ENCODE measurements at regions not wholly inside any gene's neighbourhood (a gene's known extent, or its start where the extent isn't known, plus 50 kb on each side); places are given as distances from the start of the nearest gene placed in this dataset.
A peak's percentile ranks its signal among the peaks of the same experiment; 100 is the strongest.
"Not testable (repeated sequence)": the region's sequence is repeated elsewhere in the genome, so short reads cannot be mapped to it uniquely, and the experiment has no call there.

DNA sequence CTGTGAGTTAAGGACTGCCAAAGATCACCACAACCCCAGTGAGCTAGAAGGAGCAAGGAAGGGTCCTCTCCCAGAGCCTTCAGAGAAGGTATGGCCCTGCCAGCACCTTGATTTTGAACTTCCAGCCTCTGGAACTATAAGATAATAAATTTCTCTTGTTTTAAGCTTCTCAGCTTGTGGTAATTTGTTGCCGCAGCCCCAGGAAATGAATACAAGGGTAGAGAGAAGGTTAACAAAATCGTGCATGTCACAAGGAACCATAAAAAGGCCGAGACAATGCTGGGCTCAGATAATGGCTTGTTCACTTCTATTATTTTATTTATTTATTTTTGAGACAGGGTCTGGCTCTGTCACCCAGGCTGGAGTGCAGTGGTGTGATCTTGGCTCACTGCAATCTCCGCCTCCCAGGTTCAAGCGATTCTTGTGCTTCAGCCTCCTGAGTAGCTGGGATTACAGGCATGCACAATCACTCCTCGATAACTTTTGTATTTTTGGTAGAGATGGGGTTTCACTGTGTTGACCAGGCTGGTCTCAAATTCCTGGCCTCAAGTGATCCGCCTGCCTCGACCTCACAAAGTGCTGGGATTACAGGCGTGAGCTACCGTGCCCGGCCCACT is 71.5 kb downstream of the WSB1 start:
- FAIRE-seq; DNase-seq (ENCODE audit: low spot score in 2 of 2): not testable (repeated sequence)

DNA sequence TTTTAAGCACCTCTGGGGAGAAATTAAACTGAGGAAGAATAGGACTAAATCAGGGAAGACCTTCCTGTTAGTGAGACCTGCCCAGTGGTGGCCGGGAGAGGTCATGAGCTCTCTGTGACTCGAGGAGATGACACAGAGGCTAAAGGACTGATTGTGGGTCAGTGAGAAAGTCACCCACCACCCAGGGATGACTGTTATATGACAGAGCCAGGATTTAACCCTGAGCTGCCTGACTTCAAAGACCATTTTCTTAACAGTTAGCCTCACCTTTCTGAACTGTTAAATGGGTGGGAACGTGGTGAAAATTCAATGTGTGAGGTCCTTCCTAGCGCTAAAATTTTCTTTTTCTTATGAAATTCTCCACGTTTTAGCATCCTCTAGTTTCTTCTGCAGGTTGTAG is 72.5 kb downstream of the WSB1 start:
- no peak for DNase-seq (ENCODE audit: low spot score in 2 of 2)
- FAIRE-seq, result no peak

DNA sequence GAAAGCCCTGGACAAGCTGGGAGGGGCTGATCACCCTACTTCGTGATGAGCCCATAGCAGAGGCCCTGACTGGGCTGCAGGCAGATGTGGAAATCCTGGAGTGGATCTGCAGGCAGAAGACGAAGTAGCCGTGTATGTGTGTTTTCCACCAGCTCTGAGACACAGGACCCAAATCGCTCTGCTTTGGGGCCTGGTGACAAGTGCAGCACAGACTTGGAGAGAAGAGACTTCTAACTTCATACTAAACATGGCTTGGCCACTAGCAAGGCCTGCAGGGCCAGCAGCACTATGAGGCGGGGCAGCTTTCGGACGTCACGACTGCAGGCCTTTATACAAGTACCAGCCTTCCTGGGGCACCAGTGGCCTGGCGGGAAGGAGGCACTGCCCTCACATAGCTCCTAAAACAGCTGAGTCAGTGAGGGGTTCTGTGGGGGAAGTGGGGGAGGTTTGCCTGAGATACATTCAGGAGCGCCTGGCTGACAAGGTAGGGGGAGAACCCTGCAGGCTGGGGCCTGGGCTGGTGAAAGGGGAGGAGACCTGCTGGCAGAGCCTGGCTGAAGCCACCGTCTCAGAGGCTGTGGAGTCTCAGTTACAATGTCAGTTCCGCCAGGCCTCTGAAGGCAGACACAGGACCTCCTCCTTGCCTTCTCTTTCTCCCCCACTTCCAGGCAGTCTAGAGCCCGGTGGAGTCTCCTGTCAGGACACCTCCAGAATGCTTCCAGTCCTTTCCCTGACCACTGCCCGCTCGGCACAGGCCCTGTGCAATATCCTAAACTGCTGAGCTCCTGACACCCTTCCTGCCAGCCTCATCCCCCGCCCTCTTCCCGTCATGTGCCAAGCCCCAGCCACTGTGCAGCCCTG is 73.4 kb downstream of the WSB1 start:
- FAIRE-seq, result no peak
- DNase-seq (ENCODE audit: low spot score in 2 of 2), result no peak

DNA sequence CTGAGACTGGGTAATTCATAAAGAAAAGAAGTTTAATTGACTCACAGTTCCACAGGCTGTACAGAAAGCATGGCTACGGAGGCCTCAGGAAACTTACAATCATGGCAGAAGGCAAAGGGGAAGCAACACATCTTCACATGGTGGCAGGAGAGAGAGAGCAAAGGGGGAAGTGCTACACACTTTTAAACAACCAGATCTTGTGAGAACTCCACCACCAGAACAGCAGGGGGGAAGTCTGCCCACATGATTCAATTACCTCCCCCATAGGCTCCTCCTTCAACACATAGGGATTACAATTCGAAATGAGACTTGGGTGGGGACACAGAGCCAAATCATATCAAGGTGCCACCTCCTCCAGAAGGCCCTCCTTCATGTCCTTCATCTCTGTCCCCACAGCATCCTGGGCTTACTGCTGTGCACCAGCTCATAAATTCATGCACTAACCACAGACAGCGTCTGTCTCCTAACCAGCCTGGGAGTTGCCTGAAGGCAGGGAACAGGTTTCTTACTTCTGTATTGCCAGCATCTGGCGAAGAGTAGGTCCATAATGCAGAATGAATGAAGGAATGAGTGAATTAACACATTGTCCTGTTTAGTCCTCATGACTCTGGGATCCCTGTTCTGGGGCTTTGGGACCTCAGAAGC is 74.4 kb downstream of the WSB1 start:
- FAIRE-seq, result no peak
- no peak for DNase-seq (ENCODE audit: low spot score in 2 of 2)

DNA sequence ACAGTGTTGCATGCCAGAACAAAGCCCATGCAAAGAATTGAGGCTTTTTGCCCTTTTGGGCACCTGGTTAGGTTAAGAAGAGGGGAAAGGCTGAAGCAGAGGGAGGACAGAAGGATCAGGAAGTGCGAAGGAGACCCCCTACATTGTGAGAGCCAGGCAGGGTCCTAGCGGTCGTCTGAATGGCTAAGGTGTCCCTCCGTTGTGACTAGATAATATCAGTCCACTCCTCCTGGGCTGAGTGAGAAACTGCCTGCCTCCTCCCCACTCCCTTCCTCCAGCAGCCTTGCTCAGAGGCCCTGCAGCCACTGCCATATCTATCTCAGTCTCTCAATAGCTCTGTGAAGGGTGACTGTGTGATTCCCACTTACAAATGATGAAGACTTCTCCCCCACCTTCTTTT is 75.1 kb downstream of the WSB1 start:
- FAIRE-seq (no peak), DNase-seq (ENCODE audit: low spot score in 2 of 2) (no peak)

DNA sequence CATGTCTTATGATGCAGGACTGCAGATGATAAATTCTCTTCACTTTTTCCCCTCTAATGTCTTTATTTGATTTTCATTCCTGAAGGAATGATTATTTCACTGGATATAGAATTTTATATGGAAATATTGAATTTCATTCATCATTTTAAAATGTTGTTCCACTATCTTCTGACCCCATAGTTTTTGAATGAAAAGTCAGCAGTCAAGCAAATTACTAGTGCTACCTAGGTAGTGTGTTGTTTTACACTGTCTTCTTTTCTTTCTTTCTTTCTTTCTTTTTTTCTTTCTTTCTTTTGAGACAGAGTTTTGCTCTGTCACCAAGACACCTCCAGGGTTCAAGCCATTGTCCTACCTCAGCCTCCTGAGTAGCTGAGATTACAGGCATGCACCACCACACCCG is 76.9 kb downstream of the WSB1 start:
- FAIRE-seq (no peak), DNase-seq (ENCODE audit: low spot score in 2 of 2) (no peak)

DNA sequence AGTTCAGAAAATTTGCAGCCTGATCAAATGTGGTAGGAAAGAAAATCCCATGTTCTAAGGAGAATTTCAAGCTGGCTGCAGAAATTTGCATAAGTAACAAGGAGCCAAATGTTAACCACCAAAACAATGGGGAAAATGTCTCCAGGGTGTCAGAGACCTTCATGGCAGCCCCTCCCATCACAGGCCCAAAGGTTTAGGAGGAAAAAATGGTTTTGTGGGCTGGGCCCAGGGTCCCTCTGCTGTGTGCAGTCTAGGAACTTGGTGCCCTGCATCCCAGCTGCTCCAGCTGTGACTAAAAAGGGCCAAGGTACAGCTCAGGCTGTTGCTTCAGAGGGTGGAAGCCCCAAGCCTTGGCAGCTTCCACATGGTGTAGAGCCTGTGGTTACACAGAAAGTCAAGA is 79.8 kb downstream of the WSB1 start:
- DNase-seq (ENCODE audit: low spot score in 2 of 2); FAIRE-seq: not testable (repeated sequence)

DNA sequence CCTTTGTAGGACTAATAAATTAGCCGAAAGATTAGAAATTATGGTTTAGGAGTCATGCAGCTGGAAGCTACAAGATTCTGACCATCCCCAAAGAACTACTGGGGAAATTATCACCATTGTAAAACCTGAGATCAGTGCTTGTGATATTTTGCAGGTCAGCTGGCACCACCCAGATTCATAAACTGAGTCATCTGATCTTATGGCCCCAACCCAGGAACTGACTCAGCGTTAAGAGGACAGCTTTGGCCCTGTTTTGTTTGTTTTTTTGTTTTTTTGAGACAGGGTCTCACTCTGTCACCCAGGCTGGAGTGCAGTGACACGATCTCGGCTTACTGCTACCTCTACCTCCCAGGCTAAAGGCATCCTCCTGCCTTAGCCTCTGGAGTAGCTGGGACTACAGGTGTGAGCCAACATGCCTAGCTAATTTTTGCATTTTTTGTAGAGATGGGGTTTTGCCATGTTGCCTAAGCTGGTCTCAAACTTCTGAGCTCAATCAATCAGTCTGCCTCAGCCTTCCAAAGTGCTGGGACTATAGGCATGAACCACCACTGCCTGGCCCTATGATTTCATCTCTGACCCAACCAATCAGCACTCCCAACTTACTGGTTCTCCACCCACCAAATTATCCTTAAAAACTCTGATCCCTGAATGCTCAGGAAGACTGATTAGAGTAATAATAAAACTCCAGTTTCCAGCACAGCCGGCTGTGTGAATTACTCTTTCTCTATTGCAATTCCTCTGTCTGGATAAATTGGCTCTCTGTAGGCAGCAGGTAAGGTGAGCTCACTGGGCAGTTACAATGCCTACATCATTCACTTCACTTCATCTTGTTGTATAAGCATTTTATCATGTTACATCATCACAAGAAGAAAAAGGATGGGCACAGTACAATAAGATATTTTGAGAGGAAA is 79.4 kb upstream of the KSR1 start:
- no peak for DNase-seq (ENCODE audit: low spot score in 2 of 2)
- FAIRE-seq, result no peak

DNA sequence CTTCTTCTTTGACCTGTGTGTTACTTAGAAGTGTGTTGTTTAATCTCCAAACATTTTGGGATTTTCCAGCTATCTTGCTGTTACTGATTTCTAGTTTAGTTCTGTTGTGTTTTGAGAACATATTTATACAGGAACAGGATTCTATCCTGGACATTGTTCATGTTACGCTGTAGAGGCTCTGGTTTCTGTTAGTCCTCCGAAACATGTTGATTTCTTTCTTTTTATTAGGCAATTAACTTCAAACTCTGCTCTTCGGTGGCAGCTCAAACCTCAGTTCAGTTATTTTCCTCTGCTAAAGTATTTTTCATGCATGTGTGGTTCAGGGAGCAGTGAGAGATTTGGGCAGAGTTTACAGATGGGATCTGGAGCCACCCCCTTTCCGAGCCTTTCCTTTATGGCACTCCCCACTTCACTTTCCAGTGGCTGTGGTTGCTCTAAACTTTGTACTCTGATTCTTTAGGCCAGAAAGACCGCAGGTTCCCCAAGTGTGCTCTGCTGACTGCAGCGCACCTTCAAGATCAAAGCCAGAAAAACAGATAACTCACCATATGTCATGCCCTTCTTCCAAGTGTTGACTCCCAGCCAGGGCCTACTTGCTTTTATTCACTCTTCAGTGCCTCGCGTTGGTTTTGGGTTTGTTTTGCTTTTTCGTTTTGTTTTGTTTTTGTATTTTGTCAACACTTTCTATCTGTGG is 77.6 kb upstream of the KSR1 start:
- no peak for DNase-seq (ENCODE audit: low spot score in 2 of 2)
- FAIRE-seq, result no peak

DNA sequence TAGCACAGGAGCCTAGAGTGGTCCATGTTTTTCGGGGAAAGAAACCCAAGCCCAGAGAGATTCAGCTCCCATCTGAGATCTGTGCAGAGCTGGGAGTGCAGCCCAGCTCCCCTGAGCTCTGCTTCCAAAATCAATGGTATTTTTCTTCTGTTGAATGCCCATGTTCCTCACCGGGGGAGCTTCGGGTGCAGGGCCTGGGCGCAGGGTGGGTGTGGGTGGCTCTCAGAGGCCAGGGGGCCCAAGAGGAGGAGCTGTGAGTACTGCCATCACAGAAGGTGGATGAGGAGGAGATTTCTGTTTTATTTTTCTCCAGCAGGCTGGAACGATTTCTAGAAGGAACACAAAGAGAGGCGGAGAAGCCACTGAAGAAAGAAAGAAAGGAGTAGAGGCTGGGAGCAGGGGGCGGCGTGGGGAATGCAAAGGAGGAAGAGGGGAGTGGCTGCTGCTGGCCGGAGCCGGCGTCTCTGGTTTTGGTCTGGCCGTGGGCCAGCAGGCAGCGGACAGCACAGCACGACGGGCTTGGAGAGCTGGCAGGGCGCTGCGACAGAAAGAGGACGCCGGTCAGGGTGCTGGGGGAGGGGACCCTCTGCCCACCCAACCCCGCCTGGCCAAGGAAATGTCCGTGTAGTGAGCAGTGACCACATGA is 76.2 kb upstream of the KSR1 start:
- FAIRE-seq (no peak), DNase-seq (ENCODE audit: low spot score in 2 of 2) (peak in 1 of 2 donors; percentile 71)

DNA sequence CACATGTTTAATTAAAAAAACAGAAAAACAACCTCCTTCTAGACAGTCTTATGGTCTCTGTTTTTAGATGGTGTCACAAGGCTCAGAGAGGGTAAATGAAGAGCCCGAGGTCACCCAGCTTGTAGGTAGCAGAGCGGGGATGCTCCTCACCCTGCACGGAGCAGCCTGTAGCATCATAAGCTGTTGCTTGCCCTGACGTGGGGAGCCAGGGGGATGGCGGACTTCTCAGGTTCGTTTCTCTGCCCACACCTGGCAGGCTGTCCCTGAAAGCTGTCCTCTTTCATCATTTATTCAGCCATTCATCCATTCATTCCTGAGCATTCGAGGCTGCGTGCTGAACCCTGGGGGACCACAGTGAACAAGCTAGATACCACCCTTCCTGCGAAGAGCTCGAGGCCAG is 75.7 kb upstream of the KSR1 start:
- FAIRE-seq (no peak), DNase-seq (ENCODE audit: low spot score in 2 of 2) (no peak)

DNA sequence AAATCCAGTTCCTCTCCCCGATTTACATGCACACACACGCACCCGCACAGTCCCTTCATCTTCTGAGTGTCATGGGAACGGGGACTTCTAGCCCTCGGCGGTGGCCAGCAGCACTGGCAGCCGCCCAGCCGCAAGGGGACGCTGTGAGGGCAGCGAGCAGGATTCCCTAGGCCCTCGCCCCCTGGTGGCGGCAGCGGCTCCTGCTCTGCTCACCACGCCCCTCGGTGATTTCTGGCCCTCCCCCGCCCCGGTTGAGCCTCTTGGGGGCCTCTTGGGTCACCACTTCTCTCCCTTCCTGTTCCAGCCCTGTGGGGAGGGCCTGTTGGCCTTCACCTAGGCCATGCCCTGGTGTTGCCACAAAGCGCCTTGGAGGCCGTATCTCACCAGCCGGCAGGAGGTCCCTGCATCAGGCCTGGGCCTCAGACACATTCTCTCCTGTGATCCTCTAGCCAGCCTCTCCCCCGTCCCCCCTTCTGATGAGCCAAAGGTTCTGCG is 75.2 kb upstream of the KSR1 start:
- DNase-seq (ENCODE audit: low spot score in 2 of 2), result peak in 1 of 2 donors; percentile 67
- no peak for FAIRE-seq

DNA sequence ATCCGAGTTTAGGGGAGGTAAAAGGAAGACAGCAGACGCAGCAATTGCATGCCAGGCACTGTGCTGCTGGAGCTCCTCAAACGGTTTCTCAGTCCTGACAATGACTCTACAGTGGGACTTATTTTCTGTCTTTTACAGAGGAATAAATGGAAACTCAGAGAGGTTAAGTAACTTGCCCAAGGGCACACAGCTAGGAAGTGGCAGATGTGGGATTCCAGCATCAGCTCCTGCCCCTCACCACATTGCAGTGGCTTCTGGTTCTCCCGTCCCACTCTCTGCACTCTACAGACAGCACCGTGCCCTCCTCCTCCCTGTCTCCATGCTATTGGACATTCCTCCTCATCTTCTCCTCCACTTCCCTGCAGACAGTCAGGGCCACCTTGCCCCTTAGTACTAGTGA is 74.2 kb upstream of the KSR1 start:
- FAIRE-seq (no peak), DNase-seq (ENCODE audit: low spot score in 2 of 2) (no peak)

DNA sequence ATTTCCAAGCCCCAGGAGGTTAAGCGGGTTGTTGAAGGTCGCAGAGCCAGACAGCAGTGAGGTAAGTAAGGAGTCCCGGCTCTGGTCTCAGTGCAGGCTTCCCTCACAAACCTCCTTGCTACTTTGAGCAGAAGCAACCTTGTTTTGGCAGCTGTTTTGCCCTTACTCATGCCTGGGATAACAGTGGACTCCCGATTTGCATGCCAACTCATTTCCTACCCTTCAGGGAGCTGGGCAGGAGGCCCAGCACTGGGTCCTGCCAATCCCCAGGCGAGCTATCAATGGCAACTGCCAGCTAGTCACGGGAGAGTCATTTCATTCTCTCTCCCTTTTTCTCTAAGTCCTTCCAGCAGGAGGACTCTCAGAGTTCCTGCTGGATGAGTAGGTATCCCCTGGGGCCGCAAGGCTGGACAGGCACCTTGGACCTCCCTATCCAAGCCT is 72.0 kb upstream of the KSR1 start:
- FAIRE-seq (no peak), DNase-seq (ENCODE audit: low spot score in 2 of 2) (peak; percentile 35 to 58)

DNA sequence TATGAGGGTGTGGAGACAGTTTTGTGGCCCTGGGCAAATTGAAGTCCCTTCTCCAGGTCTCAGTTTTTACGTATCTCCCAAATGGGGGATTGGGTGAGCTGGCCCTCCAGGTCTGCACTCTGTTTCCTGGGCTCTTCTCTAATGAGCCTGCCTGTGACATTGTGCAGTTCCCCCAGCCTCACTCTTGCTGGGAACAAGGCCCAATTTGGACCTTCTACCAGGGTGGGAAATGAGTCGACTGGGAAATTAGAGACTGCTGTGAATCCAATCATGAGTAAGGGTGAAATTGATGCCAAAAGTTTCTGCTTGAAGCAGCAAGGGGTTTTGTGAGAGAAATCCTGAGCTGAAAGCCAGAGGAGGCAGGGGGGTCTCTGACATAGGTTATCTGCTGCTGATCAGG is 71.5 kb upstream of the KSR1 start:
- no peak for FAIRE-seq
- no peak for DNase-seq (ENCODE audit: low spot score in 2 of 2)

DNA sequence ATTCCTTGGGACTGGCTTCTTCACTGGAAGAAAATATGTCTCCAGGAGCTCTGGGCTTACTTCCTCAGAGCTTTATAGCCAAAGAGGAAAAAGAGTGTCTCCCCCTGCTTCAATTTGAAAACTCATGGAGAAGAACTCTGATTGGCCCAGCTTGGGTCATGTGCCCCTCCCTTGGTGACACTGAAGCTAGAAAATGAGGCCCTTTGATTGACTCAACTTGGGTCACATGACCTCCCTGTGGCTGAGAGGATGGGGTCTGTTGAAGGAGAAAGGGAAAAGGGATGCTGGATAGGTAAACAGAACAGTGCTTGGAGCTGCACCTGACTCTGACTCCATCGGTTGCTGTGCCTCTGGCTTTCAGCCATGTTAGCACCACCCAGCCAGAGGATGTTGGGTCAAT is 70.6 kb upstream of the KSR1 start:
- FAIRE-seq, result no peak
- no peak for DNase-seq (ENCODE audit: low spot score in 2 of 2)

DNA sequence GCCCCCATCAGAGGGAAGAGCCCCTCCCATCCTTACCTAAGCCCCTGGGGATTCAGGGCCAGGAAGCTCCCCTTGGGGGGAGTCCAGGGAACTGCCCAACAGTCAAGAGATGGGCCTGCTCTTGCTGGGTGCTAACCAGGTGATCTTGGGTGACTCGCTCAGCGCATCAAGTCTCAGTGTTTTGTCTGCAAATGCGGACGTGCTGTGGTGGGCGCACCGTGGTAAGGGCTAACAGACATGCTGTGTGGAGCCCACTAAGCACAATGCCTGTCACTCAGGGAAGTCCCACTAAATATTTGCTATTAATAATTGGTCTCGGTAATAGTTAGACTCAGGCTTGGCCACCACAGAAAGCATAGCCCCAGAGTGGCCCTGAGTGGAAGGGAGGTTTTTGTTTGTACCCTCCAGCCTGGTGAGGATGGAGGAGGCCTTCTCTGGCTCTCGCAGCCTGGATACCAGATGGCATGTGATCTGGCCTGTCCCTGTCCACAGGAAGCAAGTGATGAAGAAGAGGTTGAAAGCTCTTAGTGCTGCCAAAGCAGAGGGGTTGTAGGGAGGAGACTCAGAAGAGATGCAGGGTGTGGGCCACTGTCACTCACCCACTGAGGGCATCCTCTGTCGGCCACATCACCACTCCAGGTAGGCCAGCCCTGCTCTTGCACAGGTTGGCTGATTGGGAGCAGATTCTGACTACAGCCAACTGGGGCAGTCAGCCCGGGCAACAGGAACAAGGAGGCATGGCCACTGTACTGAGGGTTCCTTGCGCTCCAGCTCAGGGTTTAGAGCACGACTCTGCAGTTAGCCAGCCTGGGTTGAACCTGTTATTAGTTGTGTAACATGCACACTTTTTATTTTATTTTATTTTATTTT is 69.8 kb upstream of the KSR1 start:
- FAIRE-seq (no peak), DNase-seq (ENCODE audit: low spot score in 2 of 2) (no peak)

DNA sequence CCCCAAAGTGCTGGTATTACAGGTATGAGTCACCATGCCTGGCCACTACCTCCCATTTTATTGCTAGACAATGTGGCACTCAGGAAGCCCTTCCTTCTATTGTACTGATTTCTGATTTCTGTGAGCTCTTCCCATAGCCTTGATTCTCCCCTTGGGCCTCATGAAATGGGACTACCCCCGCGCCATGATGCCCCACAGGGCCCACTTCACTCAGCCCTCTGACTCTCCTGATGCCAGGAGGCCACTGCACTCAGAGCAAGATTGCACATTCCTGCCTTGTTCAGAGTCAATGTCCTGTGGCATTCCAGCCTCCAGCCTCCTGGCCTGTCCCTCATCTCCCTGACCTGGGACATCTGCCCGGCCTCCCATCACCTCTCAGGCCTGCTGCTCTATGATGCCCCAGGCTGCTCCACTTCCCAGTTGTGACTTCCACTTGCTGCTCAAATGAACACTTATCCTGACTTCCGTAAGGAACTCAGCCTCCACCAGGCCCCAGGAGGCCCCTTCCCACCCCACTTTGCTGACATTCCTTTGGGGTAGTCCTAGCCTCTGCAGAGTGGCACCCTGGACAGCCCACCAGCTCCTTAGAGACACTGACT is 66.6 kb upstream of the KSR1 start:
- FAIRE-seq (no peak), DNase-seq (ENCODE audit: low spot score in 2 of 2) (no peak)

All from frontal cortex (tissue), 3 donors.